Ovary (tissue), 7 donors: ENCODE measurements at regions not wholly inside any gene's neighbourhood (a gene's known extent, or its start where the extent isn't known, plus 50 kb on each side); places are given as distances from the start of the nearest gene placed in this dataset.

Experiments used
- DNase-seq, 5 donors: peaks; one replicate each; pipeline ENCODE4 v3.0.0-alpha.2; 2019 to 2020
- H3K27ac ChIP-seq, 2 donors: fragments of 200-600 bp; one replicate each; pipeline versions ENCODE4 v1.5.1 to v1.8.0; 2019 to 2022
- H3K27me3 ChIP-seq: fragments of 200-600 bp; one replicate; pipeline ENCODE4 v1.8.0; 2022
- H3K36me3 ChIP-seq: fragments of 200-600 bp; sonication (generic); one replicate; pipeline ENCODE4 v1.5.1; 2019
- H3K4me1 ChIP-seq: one replicate; pipeline ENCODE4 v1.8.1; 2013; ENCODE audit warnings: mild to moderate bottlenecking, moderate library complexity; ENCODE audit not compliant: insufficient read depth
- H3K4me3 ChIP-seq: fragments of 200-600 bp; sonication (generic); one replicate; pipeline ENCODE4 v1.5.1; 2017
- H3K9me3 ChIP-seq, 2 donors: fragments of 200-600 bp in 1 of 2; sonication (generic) in 1 of 2; one replicate each; pipeline versions ENCODE4 v1.5.1 to v1.8.1; 2013 to 2019; ENCODE audit warnings: mild to moderate bottlenecking in 1 of 2, moderate library complexity in 1 of 2
- EP300 ChIP-seq: sonication (generic); formaldehyde crosslinking; IDR thresholded peaks from one replicate; pipeline ENCODE4 v1.6.1; 2017; ENCODE audit warnings: antibody characterized with exemption
- POLR2A ChIP-seq: fragments of 450-650 bp; IDR thresholded peaks from one replicate; pipeline ENCODE4 v1.6.1; 2017; ENCODE audit warnings: antibody characterized with exemption, mild to moderate bottlenecking, moderate library complexity
- WGBS, 3 donors: extraction: QIAGEN DNeasy Blood & Tissue Kit in 1 of 3; methylation state at CpG; one replicate each; pipeline versions ENCODE4 v1.1.5 to v1.1.7; 2013 to 2017; 5-methylcytosine and 5-hydroxymethylcytosine counted together
- intact Hi-C, 4 donors: fragments of 100-400 bp; cut with DNase I; formaldehyde crosslinking; loops; one replicate each; pipeline versions ENCODE4 v1.11.0 to v1.15.1; 2022 to 2023
- TF ChIP-seq, protein P1 (sequence below), 3 donors: fragments of 450-650 bp in 2 of 3; fragments of 200-600 bp in 1 of 3; IDR thresholded peaks; one replicate each; pipeline versions ENCODE4 v1.5.1 to v1.8.0; 2016 to 2022; ENCODE audit warnings: antibody characterized with exemption in 3 of 3, mild to moderate bottlenecking in 1 of 3
- donor health status: DM: no; HTN: no; CAD: no; lungs with moderate emphysema.
- donor health status: DM: no; HTN: no; CAD: no.
- donor health status: Bipolar disorder and iron deficiency.
- donor health status: DM: no; HTN: no; CAD: no.
- donor health status: DM: yes; HTN: yes; CAD: no.

DNA sequence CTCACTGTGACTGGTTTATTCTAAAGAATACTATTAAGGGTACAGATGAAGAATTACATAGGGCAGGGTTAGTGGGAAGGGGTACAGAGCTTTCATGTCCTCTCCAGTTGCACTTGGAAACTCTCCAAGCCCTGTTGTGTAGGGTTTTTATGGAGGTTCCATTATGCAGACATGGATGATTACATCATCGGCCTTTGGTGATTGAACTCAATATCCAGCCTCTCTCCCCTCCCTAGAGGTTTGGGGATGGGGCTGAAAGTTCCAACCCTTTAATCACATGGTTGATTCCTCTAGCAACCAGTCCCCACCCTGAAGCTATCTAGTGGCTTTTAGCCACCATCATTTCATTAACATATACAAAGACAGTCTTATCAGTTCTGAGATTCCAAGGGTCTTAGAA, 472.6 kb downstream of the BUD13 start:
- no peaks in the 10 kb centered on the region for H3K27me3 ChIP-seq
- no peak for TF ChIP-seq POLR2A
- TF ChIP-seq, protein P1, sequence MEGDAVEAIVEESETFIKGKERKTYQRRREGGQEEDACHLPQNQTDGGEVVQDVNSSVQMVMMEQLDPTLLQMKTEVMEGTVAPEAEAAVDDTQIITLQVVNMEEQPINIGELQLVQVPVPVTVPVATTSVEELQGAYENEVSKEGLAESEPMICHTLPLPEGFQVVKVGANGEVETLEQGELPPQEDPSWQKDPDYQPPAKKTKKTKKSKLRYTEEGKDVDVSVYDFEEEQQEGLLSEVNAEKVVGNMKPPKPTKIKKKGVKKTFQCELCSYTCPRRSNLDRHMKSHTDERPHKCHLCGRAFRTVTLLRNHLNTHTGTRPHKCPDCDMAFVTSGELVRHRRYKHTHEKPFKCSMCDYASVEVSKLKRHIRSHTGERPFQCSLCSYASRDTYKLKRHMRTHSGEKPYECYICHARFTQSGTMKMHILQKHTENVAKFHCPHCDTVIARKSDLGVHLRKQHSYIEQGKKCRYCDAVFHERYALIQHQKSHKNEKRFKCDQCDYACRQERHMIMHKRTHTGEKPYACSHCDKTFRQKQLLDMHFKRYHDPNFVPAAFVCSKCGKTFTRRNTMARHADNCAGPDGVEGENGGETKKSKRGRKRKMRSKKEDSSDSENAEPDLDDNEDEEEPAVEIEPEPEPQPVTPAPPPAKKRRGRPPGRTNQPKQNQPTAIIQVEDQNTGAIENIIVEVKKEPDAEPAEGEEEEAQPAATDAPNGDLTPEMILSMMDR (IDR thresholded peaks at IDR 0.05): no peak
- no peak for TF ChIP-seq EP300
- intact Hi-C loops: no loop called here
- no peak for DNase-seq
- WGBS, 3 donors: 92 to 100% (median 93%) methylated on average over 1 of the region's 1 CpG
- H3K4me3 ChIP-seq: no peak overlapping the region
- no peaks in the 10 kb centered on the region for H3K36me3 ChIP-seq
- no peaks in the 10 kb centered on the region for H3K4me1 ChIP-seq
- H3K9me3 ChIP-seq: no peaks in the 10 kb centered on the region
- H3K27ac ChIP-seq: no peak overlapping the region

DNA sequence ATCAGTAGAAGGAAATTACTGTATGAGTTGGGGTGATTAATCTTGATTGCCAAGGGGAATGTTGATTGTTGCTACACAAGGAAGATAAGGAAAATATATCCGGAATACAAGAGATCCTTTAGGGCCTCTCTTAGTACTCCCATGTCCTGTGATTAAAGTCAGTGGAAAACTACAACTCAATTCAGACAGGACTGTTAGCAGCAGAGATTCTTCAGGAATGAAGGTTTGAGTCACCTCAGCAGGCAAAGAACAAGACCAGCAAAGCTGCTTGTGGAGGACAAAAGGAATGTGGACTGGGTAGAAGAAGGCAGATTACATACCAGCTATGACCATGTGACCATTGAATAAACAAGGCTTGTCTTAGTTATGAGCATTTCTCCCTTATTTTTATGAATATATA, 478.2 kb downstream of the BUD13 start:
- H3K4me1 ChIP-seq: no peaks in the 10 kb centered on the region
- no peaks in the 10 kb centered on the region for H3K9me3 ChIP-seq
- TF ChIP-seq EP300 (no peak), POLR2A (no peak)
- TF ChIP-seq, protein P1 (IDR thresholded peaks at IDR 0.05): no peak
- no peaks in the 10 kb centered on the region for H3K36me3 ChIP-seq
- H3K27ac ChIP-seq: no peak overlapping the region
- no peak for DNase-seq
- WGBS, 3 donors: 22 to 42% (median 32%) methylated on average over 1 of the region's 1 CpG
- H3K4me3 ChIP-seq: no peak overlapping the region
- no peaks in the 10 kb centered on the region for H3K27me3 ChIP-seq
- intact Hi-C loops: no loop called here

DNA sequence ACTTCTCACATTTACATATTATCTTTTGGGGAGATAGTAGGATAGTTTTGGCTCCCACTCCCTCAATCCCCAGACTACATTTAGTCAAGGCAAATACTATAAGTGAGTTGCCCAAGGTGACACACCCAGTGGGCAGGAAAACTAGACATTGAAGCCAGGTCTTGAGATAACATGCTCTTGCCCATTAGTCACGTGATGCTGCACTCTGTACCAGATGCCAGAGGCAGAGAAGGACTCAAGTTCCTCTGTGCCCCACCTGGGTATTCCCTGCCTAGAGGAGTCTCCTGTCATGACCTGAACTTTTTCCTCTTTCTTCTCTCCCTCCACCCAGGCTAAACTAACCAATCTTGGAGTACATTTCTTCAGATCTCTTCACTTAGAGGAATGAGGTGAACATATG, 484.9 kb downstream of the BUD13 start:
- intact Hi-C loops: no loop called here
- WGBS, 3 donors: 36 to 69% (median 45%) methylated on average over 1 of the region's 1 CpG
- H3K27ac ChIP-seq: no peak overlapping the region
- H3K4me1 ChIP-seq: no peaks in the 10 kb centered on the region
- H3K36me3 ChIP-seq: no peaks in the 10 kb centered on the region
- no peak for DNase-seq
- no peaks in the 10 kb centered on the region for H3K27me3 ChIP-seq
- H3K9me3 ChIP-seq: no peaks in the 10 kb centered on the region
- H3K4me3 ChIP-seq: no peak overlapping the region
- TF ChIP-seq POLR2A (no peak), EP300 (no peak)
- TF ChIP-seq, protein P1 (IDR thresholded peaks at IDR 0.05): no peak

DNA sequence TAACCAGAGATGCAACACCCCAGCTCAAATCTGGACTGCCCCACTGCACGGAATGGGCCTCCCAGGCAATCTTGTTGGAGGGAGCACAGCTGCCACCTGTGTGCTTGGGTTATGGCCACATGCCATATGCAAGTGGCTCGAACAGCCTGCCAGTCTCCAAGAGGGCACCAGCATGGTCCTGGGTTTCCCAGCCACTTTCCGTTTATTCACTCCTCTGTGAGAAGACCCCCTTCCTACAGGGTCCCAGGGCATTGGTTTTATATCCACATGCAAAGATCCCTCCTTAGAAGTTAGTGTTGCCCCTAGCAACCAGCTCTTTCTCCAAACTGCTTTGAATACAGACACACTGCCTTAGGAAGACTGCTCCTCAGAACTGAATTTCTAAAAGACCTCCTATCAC, 487.8 kb downstream of the BUD13 start:
- Histone ChIP-seq H3K27ac (no peak overlapping the region), H3K27me3 (no peaks in the 10 kb centered on the region), H3K4me3 (no peak overlapping the region), H3K36me3 (no peaks in the 10 kb centered on the region), H3K9me3 (no peaks in the 10 kb centered on the region), H3K4me1 (no peaks in the 10 kb centered on the region)
- DNase-seq: no peak
- TF ChIP-seq POLR2A (no peak), EP300 (no peak)
- TF ChIP-seq, protein P1 (IDR thresholded peaks at IDR 0.05): no peak
- intact Hi-C loops: no loop called here
- WGBS, 3 donors: 55 to 69% (median 63%) methylated on average over 3 of the region's 3 CpGs

DNA sequence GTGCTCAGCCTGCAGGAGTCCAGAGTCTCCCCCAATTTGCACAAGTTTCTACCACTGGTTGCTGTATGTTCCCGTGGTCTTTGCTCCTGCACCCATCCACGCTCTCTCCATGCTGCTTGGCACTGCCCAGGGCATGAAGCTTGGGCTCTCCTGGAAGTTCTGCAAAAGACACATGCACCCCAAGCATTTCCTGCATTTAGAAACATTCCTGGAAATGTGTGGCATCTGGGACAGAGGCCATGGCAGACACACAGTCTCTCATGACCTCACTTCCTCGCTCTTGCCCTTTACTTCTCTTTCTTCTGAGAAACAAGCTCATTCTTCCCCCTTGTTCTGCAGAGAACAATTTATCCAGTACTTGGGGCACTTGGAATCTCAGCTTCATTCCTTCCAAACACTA, 489.5 kb downstream of the BUD13 start:
- H3K4me3 ChIP-seq: no peak overlapping the region
- TF ChIP-seq, protein P1 (IDR thresholded peaks at IDR 0.05): no peak
- TF ChIP-seq EP300 (no peak), POLR2A (no peak)
- H3K36me3 ChIP-seq: no peaks in the 10 kb centered on the region
- no peaks in the 10 kb centered on the region for H3K27me3 ChIP-seq
- DNase-seq: no peak
- no peaks in the 10 kb centered on the region for H3K4me1 ChIP-seq
- H3K27ac ChIP-seq: no peak overlapping the region
- 84 to 93% (median 90%) methylated on average over 3 of the region's 3 CpGs for WGBS, 3 donors
- no peaks in the 10 kb centered on the region for H3K9me3 ChIP-seq
- intact Hi-C loops: loop anchor here in 1 of 4 donors (5.0 kb wide), 1 partner anchor 961 kb away; no protein-coding TSS in a partner anchor
